ENCODE measurements at regions not wholly inside any gene's neighbourhood (a gene's known extent, or its start where the extent isn't known, plus 50 kb on each side); places are given as distances from the start of the nearest gene placed in this dataset.

DNA sequence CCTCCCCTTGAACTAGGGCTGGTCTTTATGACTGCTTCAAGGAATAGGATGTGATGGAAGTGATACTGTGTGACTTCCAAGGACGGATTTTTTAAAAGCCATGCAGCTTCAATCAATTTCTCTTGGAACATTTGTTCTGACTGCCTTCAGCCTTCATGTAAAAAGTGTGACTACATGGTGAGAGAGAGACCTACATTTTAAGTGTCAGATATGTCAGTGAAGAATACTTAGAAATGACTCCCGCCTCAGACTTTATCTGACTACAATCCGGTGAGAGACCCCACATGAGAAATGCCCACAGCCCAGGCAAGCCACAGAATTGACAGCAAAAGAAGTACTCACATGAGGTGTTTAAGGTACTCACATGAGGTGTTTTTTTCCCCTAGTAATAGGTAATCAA is 295.3 kb downstream of the KCNC2 start:
- TF ChIP-seq, protein P1, sequence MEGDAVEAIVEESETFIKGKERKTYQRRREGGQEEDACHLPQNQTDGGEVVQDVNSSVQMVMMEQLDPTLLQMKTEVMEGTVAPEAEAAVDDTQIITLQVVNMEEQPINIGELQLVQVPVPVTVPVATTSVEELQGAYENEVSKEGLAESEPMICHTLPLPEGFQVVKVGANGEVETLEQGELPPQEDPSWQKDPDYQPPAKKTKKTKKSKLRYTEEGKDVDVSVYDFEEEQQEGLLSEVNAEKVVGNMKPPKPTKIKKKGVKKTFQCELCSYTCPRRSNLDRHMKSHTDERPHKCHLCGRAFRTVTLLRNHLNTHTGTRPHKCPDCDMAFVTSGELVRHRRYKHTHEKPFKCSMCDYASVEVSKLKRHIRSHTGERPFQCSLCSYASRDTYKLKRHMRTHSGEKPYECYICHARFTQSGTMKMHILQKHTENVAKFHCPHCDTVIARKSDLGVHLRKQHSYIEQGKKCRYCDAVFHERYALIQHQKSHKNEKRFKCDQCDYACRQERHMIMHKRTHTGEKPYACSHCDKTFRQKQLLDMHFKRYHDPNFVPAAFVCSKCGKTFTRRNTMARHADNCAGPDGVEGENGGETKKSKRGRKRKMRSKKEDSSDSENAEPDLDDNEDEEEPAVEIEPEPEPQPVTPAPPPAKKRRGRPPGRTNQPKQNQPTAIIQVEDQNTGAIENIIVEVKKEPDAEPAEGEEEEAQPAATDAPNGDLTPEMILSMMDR (IDR thresholded peaks at IDR 0.05): no peak
- TF ChIP-seq SIN3A (IDR thresholded peaks at IDR 0.05; ENCODE audit: borderline replicate concordance, insufficient read depth, low read depth, low read length) (no peak), POLR2AphosphoS5 (IDR thresholded peaks at IDR 0.05; ENCODE audit: low read depth, low read length) (no peak), REST (IDR thresholded peaks at IDR 0.05; ENCODE audit: insufficient read depth in 1 of 2, low read depth in 2 of 2, low read length in 1 of 2) (no peak)
